ENCODE measurements at regions not wholly inside any gene's neighbourhood (a gene's known extent, or its start where the extent isn't known, plus 50 kb on each side); places are given as distances from the start of the nearest gene placed in this dataset.

GRCh38 chr5:40308867-40309266 is 370.8 kb upstream of the PTGER4 start:
- H3K4me3 ChIP-seq = no peak overlapping the region
- no peak for DNase-seq (ENCODE audit: low spot score in 2 of 2)
- no peaks in the 10 kb centered on the region for H3K27me3 ChIP-seq
- TF ChIP-seq EP300 (IDR thresholded peaks at IDR 0.05) = no peak
- no peak for TF ChIP-seq CTCF (IDR thresholded peaks at IDR 0.05)
- no peak for TF ChIP-seq POLR2A (IDR thresholded peaks at IDR 0.05)
- TF ChIP-seq POLR2AphosphoS5 (IDR thresholded peaks at IDR 0.05) = no peak
- no peaks in the 10 kb centered on the region for H3K9me3 ChIP-seq
- peaks cover 7% of the 10 kb centered on the region for H3K4me1 ChIP-seq
- H3K27ac ChIP-seq = no peak overlapping the region
- H3K36me3 ChIP-seq = no peaks in the 10 kb centered on the region

- H3K4me1 ChIP-seq = peaks cover 7% of the 10 kb centered on the region
- no peak for TF ChIP-seq EP300 (IDR thresholded peaks at IDR 0.05)
- no peak for TF ChIP-seq POLR2AphosphoS5 (IDR thresholded peaks at IDR 0.05)
- no peak for TF ChIP-seq CTCF (IDR thresholded peaks at IDR 0.05)
- TF ChIP-seq POLR2A (IDR thresholded peaks at IDR 0.05) = no peak
- no peak overlapping the region for H3K27ac ChIP-seq
- H3K4me3 ChIP-seq = no peak overlapping the region
- no peaks in the 10 kb centered on the region for H3K36me3 ChIP-seq
- DNase-seq (ENCODE audit: low spot score in 2 of 2) = no peak
- no peaks in the 10 kb centered on the region for H3K27me3 ChIP-seq
- no peaks in the 10 kb centered on the region for H3K9me3 ChIP-seq
Observed at GRCh38 chr5:40307920-40308319, 371.8 kb upstream of the PTGER4 start.

GRCh38 chr5:40306869-40307487 is 372.7 kb upstream of the PTGER4 start:
- Histone ChIP-seq H3K4me1 (peaks cover 7% of the 10 kb centered on the region), H3K9me3 (no peaks in the 10 kb centered on the region), H3K36me3 (no peaks in the 10 kb centered on the region), H3K27me3 (no peaks in the 10 kb centered on the region), H3K27ac (no peak overlapping the region), H3K4me3 (no peak overlapping the region)
- no peak for DNase-seq (ENCODE audit: low spot score in 2 of 2)
- TF ChIP-seq POLR2A (IDR thresholded peaks at IDR 0.05) (no peak), CTCF (IDR thresholded peaks at IDR 0.05) (no peak), EP300 (IDR thresholded peaks at IDR 0.05) (no peak), POLR2AphosphoS5 (IDR thresholded peaks at IDR 0.05) (no peak)
- 60% methylated on average over 2 of the region's 2 CpGs for WGBS

- no peaks in the 10 kb centered on the region for H3K36me3 ChIP-seq
- no peak overlapping the region for H3K4me3 ChIP-seq
- no peaks in the 10 kb centered on the region for H3K4me1 ChIP-seq
- no peaks in the 10 kb centered on the region for H3K9me3 ChIP-seq
- H3K27me3 ChIP-seq = no peaks in the 10 kb centered on the region
- TF ChIP-seq CTCF (IDR thresholded peaks at IDR 0.05) (no peak), POLR2A (IDR thresholded peaks at IDR 0.05) (no peak), EP300 (IDR thresholded peaks at IDR 0.05) (no peak), POLR2AphosphoS5 (IDR thresholded peaks at IDR 0.05) (no peak)
- 85% methylated on average over 3 of the region's 3 CpGs for WGBS
- DNase-seq (ENCODE audit: low spot score in 2 of 2) = no peak
- no peak overlapping the region for H3K27ac ChIP-seq
Observed at GRCh38 chr5:40292006-40292405, 387.7 kb upstream of the PTGER4 start.

- H3K4me3 ChIP-seq = no peak overlapping the region
- no peaks in the 10 kb centered on the region for H3K9me3 ChIP-seq
- no peaks in the 10 kb centered on the region for H3K36me3 ChIP-seq
- H3K27ac ChIP-seq = no peak overlapping the region
- 89% methylated on average over 2 of the region's 2 CpGs for WGBS
- no peak for DNase-seq (ENCODE audit: low spot score in 2 of 2)
- no peaks in the 10 kb centered on the region for H3K27me3 ChIP-seq
- TF ChIP-seq POLR2A (IDR thresholded peaks at IDR 0.05) (no peak), CTCF (IDR thresholded peaks at IDR 0.05) (no peak), EP300 (IDR thresholded peaks at IDR 0.05) (no peak), POLR2AphosphoS5 (IDR thresholded peaks at IDR 0.05) (no peak)
- no peaks in the 10 kb centered on the region for H3K4me1 ChIP-seq
Observed at GRCh38 chr5:40291338-40291737, 388.4 kb upstream of the PTGER4 start.
